ENCODE measurements at regions not wholly inside any gene's neighbourhood (a gene's known extent, or its start where the extent isn't known, plus 50 kb on each side); places are given as distances from the start of the nearest gene placed in this dataset.

DNA sequence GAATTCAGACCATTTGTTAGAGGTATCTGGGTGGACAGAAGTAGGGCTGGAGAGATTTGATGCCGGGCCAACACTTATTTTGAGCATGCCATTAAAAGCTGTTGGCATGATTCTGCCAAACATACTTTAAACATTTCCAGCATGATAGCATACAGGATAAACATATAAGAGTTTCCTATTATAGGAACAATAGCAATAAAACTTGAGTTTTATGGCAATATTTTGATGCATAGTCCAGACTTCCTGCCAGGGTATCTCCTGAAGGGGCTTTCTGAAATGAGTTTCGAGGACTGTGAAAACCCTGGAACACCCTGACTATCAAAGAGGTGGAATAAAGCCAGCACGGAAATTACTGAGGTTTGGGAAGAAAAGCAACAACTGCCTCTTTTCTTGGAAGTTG is 1398.0 kb upstream of the NXPH2 start:
- Histone ChIP-seq H3K4me3 (ENCODE audit: low read length) (no peak overlapping the region), H3K27ac (ENCODE audit: low read depth, low read length) (no peak overlapping the region), H3K9me3 (ENCODE audit: insufficient read depth, low read depth, low read length) (no peaks in the 10 kb centered on the region), H3K9ac (ENCODE audit: low read depth, low read length) (no peak overlapping the region), H3K4me1 (ENCODE audit: insufficient read depth, low read length) (no peaks in the 10 kb centered on the region), H3K36me3 (ENCODE audit: insufficient read depth, low read length) (no peaks in the 10 kb centered on the region), H3K27me3 (ENCODE audit: insufficient read depth, low read length) (no peaks in the 10 kb centered on the region)
- WGBS: 76% methylated on average over 3 of the region's 3 CpGs

DNA sequence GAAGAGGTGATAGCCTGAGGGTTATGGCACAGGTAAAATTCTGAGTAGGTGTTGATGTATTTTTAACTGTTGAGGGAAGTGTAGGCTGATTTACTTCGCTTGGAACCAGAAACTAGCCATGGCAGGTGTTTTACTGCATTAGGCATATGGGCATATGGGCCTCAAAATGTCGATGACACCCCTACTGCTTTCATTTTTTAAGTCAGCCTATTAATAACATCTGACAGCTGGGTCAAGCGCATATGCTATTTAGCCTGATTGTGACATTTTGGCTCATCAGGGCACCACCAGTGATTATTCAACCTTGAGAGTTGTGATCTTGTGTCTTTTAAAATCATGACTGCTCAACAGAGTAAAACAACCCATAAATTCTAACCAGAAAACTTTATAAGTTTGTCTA is 1396.9 kb upstream of the NXPH2 start:
- H3K4me1 ChIP-seq (ENCODE audit: insufficient read depth, low read length): no peaks in the 10 kb centered on the region
- H3K27me3 ChIP-seq (ENCODE audit: insufficient read depth, low read length): no peaks in the 10 kb centered on the region
- no peaks in the 10 kb centered on the region for H3K36me3 ChIP-seq (ENCODE audit: insufficient read depth, low read length)
- no peaks in the 10 kb centered on the region for H3K9me3 ChIP-seq (ENCODE audit: insufficient read depth, low read depth, low read length)
- no peak overlapping the region for H3K4me3 ChIP-seq (ENCODE audit: low read length)
- no peak overlapping the region for H3K9ac ChIP-seq (ENCODE audit: low read depth, low read length)
- 95% methylated on average over 3 of the region's 3 CpGs for WGBS
- H3K27ac ChIP-seq (ENCODE audit: low read depth, low read length): no peak overlapping the region

DNA sequence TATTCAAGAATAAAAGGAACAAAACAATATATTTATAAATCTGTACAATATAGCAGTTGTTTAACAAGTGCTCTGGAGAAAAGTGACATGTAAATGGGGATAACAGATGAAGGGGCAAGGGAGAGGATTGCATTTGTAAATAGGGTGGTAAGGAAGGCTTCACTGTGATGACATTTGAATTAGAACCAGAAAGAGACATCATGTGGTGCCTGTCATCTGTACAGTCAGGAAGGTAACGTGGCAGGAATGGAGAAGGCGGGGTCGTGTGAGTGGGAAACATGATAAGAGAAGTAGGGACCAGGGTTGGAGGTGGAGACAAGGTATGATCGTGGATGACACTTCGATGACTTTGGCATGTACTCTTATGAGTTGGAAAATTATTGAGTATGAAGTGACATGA is 1393.6 kb upstream of the NXPH2 start:
- Histone ChIP-seq H3K27ac (ENCODE audit: low read depth, low read length) (no peak overlapping the region), H3K9me3 (ENCODE audit: insufficient read depth, low read depth, low read length) (no peaks in the 10 kb centered on the region), H3K9ac (ENCODE audit: low read depth, low read length) (no peak overlapping the region), H3K4me3 (ENCODE audit: low read length) (no peak overlapping the region), H3K4me1 (ENCODE audit: insufficient read depth, low read length) (no peaks in the 10 kb centered on the region), H3K36me3 (ENCODE audit: insufficient read depth, low read length) (no peaks in the 10 kb centered on the region), H3K27me3 (ENCODE audit: insufficient read depth, low read length) (no peaks in the 10 kb centered on the region)
- 89% methylated on average over 5 of the region's 5 CpGs for WGBS

DNA sequence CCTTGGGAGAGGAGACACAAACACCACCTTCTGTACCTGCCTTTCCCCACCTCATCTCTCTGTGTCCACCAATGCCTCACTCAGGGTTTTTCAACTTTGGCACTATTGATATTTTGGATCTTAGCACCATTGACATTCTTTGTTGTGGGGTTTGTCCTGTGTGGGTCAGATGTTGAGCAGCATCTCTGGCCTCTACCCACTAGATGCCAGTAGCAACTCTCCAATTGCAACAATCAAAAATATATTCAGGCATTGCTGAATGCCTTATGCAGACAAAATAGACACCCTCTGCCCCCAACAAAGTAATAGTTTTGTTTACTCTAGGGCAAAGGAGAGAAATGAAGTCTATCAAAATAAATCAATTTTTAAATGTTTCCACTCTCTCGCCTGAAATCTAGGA is 1384.3 kb upstream of the NXPH2 start:
- H3K27ac ChIP-seq (ENCODE audit: low read depth, low read length): no peak overlapping the region

DNA sequence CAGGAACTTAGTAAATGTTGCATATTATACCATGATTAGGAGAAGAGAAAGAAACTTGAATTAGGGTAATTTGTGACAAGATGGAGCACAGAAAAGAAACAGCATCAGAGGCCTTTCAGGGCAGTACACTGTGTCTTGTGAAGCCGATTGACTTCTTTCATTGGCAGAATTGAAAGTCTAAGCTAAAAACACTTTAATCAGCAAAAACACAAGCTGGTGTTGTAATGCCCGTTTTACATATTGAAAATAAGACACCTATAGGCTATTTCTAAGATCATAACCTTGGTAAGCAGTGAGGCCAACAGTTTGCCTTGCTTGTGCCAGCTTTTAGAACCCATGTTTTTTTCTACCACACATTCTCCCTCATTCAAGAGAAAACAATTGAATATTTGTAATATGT is 1378.1 kb upstream of the NXPH2 start:
- H3K27ac ChIP-seq (ENCODE audit: low read depth, low read length): no peak overlapping the region
- no peak overlapping the region for H3K9ac ChIP-seq (ENCODE audit: low read depth, low read length)
- WGBS: 87% methylated on average over 2 of the region's 2 CpGs
- no peaks in the 10 kb centered on the region for H3K36me3 ChIP-seq (ENCODE audit: insufficient read depth, low read length)
- H3K9me3 ChIP-seq (ENCODE audit: insufficient read depth, low read depth, low read length): no peaks in the 10 kb centered on the region
- no peaks in the 10 kb centered on the region for H3K4me1 ChIP-seq (ENCODE audit: insufficient read depth, low read length)
- peaks cover 37% of the 10 kb centered on the region for H3K27me3 ChIP-seq (ENCODE audit: insufficient read depth, low read length)
- no peak overlapping the region for H3K4me3 ChIP-seq (ENCODE audit: low read length)

More for the DNA sequence above, 1384.3 kb upstream of the NXPH2 start:
- H3K4me3 ChIP-seq (ENCODE audit: low read length): no peak overlapping the region
- H3K4me1 ChIP-seq (ENCODE audit: insufficient read depth, low read length): no peaks in the 10 kb centered on the region
- 100% methylated on average over 1 of the region's 1 CpG for WGBS
- no peak overlapping the region for H3K9ac ChIP-seq (ENCODE audit: low read depth, low read length)
- no peaks in the 10 kb centered on the region for H3K9me3 ChIP-seq (ENCODE audit: insufficient read depth, low read depth, low read length)
- no peaks in the 10 kb centered on the region for H3K27me3 ChIP-seq (ENCODE audit: insufficient read depth, low read length)
- H3K36me3 ChIP-seq (ENCODE audit: insufficient read depth, low read length): no peaks in the 10 kb centered on the region

DNA sequence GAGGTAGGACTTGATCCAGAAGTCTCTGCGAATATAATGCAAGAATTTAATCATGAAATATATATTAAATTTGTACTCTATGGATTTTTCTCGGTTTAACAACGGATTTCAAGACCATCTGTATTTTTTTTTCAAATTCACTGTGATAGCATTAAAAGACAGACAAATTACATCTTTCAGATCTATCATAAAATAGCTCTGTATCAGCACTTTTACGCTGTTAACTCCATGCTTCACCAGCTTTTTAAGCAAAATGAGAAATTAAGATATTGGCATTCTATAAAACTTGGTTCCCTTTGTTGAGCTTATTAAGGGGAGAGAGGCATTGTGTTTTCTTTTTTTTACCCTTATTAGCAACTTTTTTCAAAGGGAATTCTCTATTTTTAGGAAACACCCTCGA is 1377.6 kb upstream of the NXPH2 start:
- no peak overlapping the region for H3K4me3 ChIP-seq (ENCODE audit: low read length)
- no peaks in the 10 kb centered on the region for H3K36me3 ChIP-seq (ENCODE audit: insufficient read depth, low read length)
- H3K9me3 ChIP-seq (ENCODE audit: insufficient read depth, low read depth, low read length): no peaks in the 10 kb centered on the region
- H3K27me3 ChIP-seq (ENCODE audit: insufficient read depth, low read length): peaks cover 41% of the 10 kb centered on the region
- WGBS: 39% methylated on average over 2 of the region's 5 CpGs
- H3K4me1 ChIP-seq (ENCODE audit: insufficient read depth, low read length): no peaks in the 10 kb centered on the region
- H3K27ac ChIP-seq (ENCODE audit: low read depth, low read length): no peak overlapping the region
- H3K9ac ChIP-seq (ENCODE audit: low read depth, low read length): no peak overlapping the region

DNA sequence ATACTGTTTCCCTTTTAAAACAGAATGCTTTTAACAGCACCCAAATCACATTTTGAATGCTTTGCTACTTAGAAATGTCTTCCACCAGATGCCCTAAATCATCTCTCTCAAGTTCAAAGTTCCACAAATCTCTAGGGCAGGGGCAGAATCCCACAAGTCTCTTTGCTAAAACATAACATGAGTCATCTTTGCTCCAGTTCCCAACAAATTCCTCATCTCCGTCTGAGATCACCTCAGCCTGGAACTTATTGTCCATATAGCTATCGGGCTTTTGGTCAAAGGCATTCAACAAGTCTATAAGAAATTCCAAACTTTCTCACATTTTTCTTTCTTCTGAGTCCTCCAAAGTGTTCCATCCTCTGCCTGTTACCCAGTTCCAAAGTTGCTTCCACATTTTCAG is 1374.5 kb upstream of the NXPH2 start:
- H3K27ac ChIP-seq (ENCODE audit: low read depth, low read length): no peak overlapping the region
- no peaks in the 10 kb centered on the region for H3K36me3 ChIP-seq (ENCODE audit: insufficient read depth, low read length)
- no peak overlapping the region for H3K9ac ChIP-seq (ENCODE audit: low read depth, low read length)
- no peak overlapping the region for H3K4me3 ChIP-seq (ENCODE audit: low read length)
- H3K4me1 ChIP-seq (ENCODE audit: insufficient read depth, low read length): no peaks in the 10 kb centered on the region
- H3K27me3 ChIP-seq (ENCODE audit: insufficient read depth, low read length): peaks cover 49% of the 10 kb centered on the region
- H3K9me3 ChIP-seq (ENCODE audit: insufficient read depth, low read depth, low read length): no peaks in the 10 kb centered on the region
- 90% methylated on average over 2 of the region's 2 CpGs for WGBS

DNA sequence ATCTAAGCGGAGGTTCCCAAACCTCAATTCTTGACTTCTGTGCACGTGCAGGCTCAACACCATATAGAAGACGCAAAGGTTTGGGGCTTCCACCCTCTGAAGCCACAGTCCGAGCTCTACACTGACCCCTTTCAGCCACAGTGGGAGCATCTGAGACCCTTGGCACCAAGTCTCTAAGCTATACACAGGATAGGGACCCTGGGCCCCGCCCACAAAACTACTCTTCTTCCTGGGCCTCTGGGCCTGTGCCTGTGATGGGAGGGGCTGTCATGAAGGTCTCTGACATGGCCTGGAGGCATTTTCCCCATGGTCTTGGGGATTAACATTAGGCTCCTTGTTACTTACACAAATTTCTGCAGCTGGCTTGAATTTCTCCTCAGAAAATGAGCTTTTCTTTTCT is 1374.1 kb upstream of the NXPH2 start:
- H3K27ac ChIP-seq (ENCODE audit: low read depth, low read length): no peak overlapping the region
- WGBS: 88% methylated on average over 5 of the region's 5 CpGs
- H3K4me1 ChIP-seq (ENCODE audit: insufficient read depth, low read length): no peaks in the 10 kb centered on the region
- H3K27me3 ChIP-seq (ENCODE audit: insufficient read depth, low read length): peaks cover 49% of the 10 kb centered on the region
- no peak overlapping the region for H3K9ac ChIP-seq (ENCODE audit: low read depth, low read length)
- H3K4me3 ChIP-seq (ENCODE audit: low read length): no peak overlapping the region
- no peaks in the 10 kb centered on the region for H3K9me3 ChIP-seq (ENCODE audit: insufficient read depth, low read depth, low read length)
- H3K36me3 ChIP-seq (ENCODE audit: insufficient read depth, low read length): no peaks in the 10 kb centered on the region

DNA sequence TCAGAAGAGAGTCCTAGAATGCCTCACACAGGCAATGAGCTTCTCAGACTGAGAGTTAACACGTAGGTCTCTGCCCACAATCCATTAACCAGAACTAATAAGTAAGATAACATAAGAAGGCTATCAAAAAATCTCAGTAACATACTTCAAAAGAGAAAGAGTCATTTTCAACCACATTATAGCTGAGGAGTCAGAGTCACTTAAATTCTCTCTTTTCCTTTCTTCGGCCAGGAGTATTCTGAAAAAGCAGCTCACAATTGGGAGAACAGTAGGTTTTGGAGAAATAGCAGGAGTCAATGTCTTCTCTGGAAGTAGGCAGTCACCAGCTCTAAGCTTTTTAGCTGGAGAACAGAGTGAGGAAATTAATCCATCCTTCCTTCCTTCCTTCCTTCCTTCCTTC is 1364.4 kb upstream of the NXPH2 start:
- Histone ChIP-seq H3K27ac (ENCODE audit: low read depth, low read length) (no peak overlapping the region), H3K27me3 (ENCODE audit: insufficient read depth, low read length) (no peaks in the 10 kb centered on the region), H3K4me1 (ENCODE audit: insufficient read depth, low read length) (no peaks in the 10 kb centered on the region), H3K36me3 (ENCODE audit: insufficient read depth, low read length) (no peaks in the 10 kb centered on the region), H3K9me3 (ENCODE audit: insufficient read depth, low read depth, low read length) (no peaks in the 10 kb centered on the region), H3K4me3 (ENCODE audit: low read length) (no peak overlapping the region), H3K9ac (ENCODE audit: low read depth, low read length) (no peak overlapping the region)
- WGBS: 93% methylated on average over 2 of the region's 2 CpGs

DNA sequence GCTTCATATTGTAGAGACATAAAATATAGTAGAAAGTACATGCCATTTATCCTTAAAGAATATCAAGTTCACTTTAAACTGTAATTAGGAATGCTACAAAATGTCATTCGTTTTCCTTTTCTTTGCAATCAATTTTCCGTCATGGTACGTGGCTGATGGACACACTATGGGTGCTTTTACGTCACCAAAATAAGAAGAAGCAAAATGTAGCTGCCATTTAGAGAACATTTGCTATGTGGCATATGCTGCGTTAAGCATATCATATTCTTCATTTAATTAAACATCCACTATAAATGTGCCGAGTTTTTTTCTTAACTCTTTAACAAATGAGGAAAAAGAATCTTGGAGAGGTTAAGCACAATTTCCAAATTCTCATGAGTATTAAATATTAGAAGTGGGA is 1358.5 kb upstream of the NXPH2 start:
- H3K4me3 ChIP-seq (ENCODE audit: low read length): no peak overlapping the region
- H3K27me3 ChIP-seq (ENCODE audit: insufficient read depth, low read length): no peaks in the 10 kb centered on the region
- no peak overlapping the region for H3K9ac ChIP-seq (ENCODE audit: low read depth, low read length)
- 99% methylated on average over 5 of the region's 6 CpGs for WGBS
- peaks cover 14% of the 10 kb centered on the region for H3K4me1 ChIP-seq (ENCODE audit: insufficient read depth, low read length)
- no peak overlapping the region for H3K27ac ChIP-seq (ENCODE audit: low read depth, low read length)
- no peaks in the 10 kb centered on the region for H3K36me3 ChIP-seq (ENCODE audit: insufficient read depth, low read length)
- H3K9me3 ChIP-seq (ENCODE audit: insufficient read depth, low read depth, low read length): no peaks in the 10 kb centered on the region

DNA sequence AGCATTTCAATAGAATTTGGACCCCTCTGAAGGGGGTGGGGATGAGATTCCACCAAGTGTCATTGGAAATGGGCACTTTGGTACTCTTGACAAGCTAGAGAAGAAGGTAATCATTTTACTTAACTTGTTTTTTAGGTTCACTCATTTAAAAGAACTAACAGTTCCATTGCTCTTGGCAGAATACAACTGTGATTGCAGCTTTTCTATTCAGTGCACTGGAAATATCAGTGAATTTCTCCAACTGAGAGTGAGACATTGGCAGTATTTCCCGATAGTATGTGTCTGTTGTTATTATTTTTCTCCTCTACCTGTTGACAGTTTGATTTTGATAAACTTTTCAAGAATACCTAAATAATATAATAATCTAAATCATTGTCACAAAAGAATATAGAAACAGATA is 1356.7 kb upstream of the NXPH2 start:
- Histone ChIP-seq H3K9me3 (ENCODE audit: insufficient read depth, low read depth, low read length) (no peaks in the 10 kb centered on the region), H3K9ac (ENCODE audit: low read depth, low read length) (no peak overlapping the region), H3K4me3 (ENCODE audit: low read length) (no peak overlapping the region), H3K27ac (ENCODE audit: low read depth, low read length) (no peak overlapping the region), H3K4me1 (ENCODE audit: insufficient read depth, low read length) (peaks cover 14% of the 10 kb centered on the region), H3K36me3 (ENCODE audit: insufficient read depth, low read length) (no peaks in the 10 kb centered on the region), H3K27me3 (ENCODE audit: insufficient read depth, low read length) (no peaks in the 10 kb centered on the region)
- WGBS: 80% methylated on average over 1 of the region's 1 CpG

DNA sequence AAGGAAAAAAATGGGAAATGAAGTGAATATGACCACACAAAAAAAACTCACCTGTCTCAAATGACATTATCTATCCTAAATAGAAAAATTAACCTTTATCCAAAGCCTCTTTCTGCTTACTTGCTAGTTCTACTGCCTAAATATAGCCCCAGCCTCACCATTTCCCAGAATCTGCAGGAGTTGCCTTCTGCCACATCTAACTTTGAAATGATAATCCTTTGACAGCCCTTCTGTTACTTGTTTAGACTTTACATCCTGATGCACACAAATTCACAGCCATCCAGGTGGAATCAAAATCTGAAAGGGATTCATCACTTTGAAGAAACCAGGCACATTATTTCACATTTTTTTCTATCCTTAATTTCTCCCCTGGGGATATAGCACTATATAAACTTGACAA is 1356.2 kb upstream of the NXPH2 start:
- Histone ChIP-seq H3K36me3 (ENCODE audit: insufficient read depth, low read length) (no peaks in the 10 kb centered on the region), H3K4me3 (ENCODE audit: low read length) (no peak overlapping the region), H3K27me3 (ENCODE audit: insufficient read depth, low read length) (no peaks in the 10 kb centered on the region), H3K27ac (ENCODE audit: low read depth, low read length) (no peak overlapping the region), H3K9ac (ENCODE audit: low read depth, low read length) (no peak overlapping the region), H3K9me3 (ENCODE audit: insufficient read depth, low read depth, low read length) (no peaks in the 10 kb centered on the region), H3K4me1 (ENCODE audit: insufficient read depth, low read length) (peaks cover 14% of the 10 kb centered on the region)

Measured in HUES64 (cell line).